Astrocyte of the spinal cord (primary cell): ENCODE measurements at regions not wholly inside any gene's neighbourhood (a gene's known extent, or its start where the extent isn't known, plus 50 kb on each side); places are given as distances from the start of the nearest gene placed in this dataset.

ENCODE experiments used
- DNase-seq: peaks from one replicate; pipeline ENCODE4 v3.0.0; 2011; ENCODE audit warnings: low read depth, low spot score
- H3K4me3 ChIP-seq: 2 replicates; pipeline ENCODE4 v1.5.1; 2011; ENCODE audit warnings: low read depth, mild to moderate bottlenecking, low read length, moderate library complexity
- CTCF ChIP-seq: IDR thresholded peaks from 2 replicates; pipeline ENCODE4 v1.5.1; 2012; ENCODE audit warnings: low read depth, mild to moderate bottlenecking, low read length, inconsistent platforms
- in situ Hi-C: cut with HindIII; loops from 2 replicates; pipeline ENCODE4 v1.10.0; 2017; ENCODE audit warnings: low sequenced_read_pairs

GRCh38 chr16:50478773-50479149 is 69.4 kb upstream of the NKD1 start:
- no peak for TF ChIP-seq CTCF
- in situ Hi-C loops = no loop called here
- DNase-seq = no peak
- no peak overlapping the region for H3K4me3 ChIP-seq

- no peak for TF ChIP-seq CTCF
- in situ Hi-C loops = no loop called here
Observed at GRCh38 chr16:50478075-50478772, 70.0 kb upstream of the NKD1 start.

GRCh38 chr16:50476486-50477255 is 71.5 kb upstream of the NKD1 start:
- H3K4me3 ChIP-seq = no peak overlapping the region
- DNase-seq = no peak
- no peak for TF ChIP-seq CTCF
- in situ Hi-C loops = no loop called here

More at GRCh38 chr16:50478075-50478772, 70.0 kb upstream of the NKD1 start:
- no peak for DNase-seq
- H3K4me3 ChIP-seq = no peak overlapping the region

- H3K4me3 ChIP-seq = no peak overlapping the region
- no peak for TF ChIP-seq CTCF
- no peak for DNase-seq
- in situ Hi-C loops = no loop called here
Observed at GRCh38 chr16:50475170-50475569, 73.0 kb upstream of the NKD1 start.

- DNase-seq = no peak
- no peak for TF ChIP-seq CTCF
- in situ Hi-C loops = no loop called here
- H3K4me3 ChIP-seq = no peak overlapping the region
Observed at GRCh38 chr16:50474138-50474537, 74.1 kb upstream of the NKD1 start.

GRCh38 chr16:50473356-50473945 is 74.7 kb upstream of the NKD1 start:
- in situ Hi-C loops = no loop called here
- DNase-seq = no peak
- TF ChIP-seq CTCF = no peak
- no peak overlapping the region for H3K4me3 ChIP-seq
